Dendritic cell treated with granulocyte-macrophage colony-stimulating factor and Interleukin-4, amounts not matched to agents 40 ng/mL and 50 ng/mL, for 4 days (primary cell): ENCODE measurements at regions not wholly inside any gene's neighbourhood (a gene's known extent, or its start where the extent isn't known, plus 50 kb on each side); places are given as distances from the start of the nearest gene placed in this dataset.

ENCODE experiments used
- H3K27ac Mint-ChIP-seq: one replicate; pipeline ENCODE4 v1.8.0; 2022; ENCODE audit warnings: mild to moderate bottlenecking, mixed read lengths
- H3K27me3 Mint-ChIP-seq: one replicate; pipeline ENCODE4 v1.8.0; 2022; ENCODE audit warnings: mild to moderate bottlenecking, mixed read lengths
- H3K36me3 Mint-ChIP-seq: one replicate; pipeline ENCODE4 v1.8.0; 2022; ENCODE audit warnings: low read depth, mixed read lengths
- H3K4me1 Mint-ChIP-seq: one replicate; pipeline ENCODE4 v1.8.0; 2022; ENCODE audit warnings: low read depth, mixed read lengths
- H3K4me3 Mint-ChIP-seq: one replicate; pipeline ENCODE4 v1.8.0; 2022; ENCODE audit warnings: mild to moderate bottlenecking, moderate library complexity, mixed read lengths
- H3K9me3 Mint-ChIP-seq: one replicate; pipeline ENCODE4 v1.8.0; 2022; ENCODE audit warnings: mixed read lengths
- intact Hi-C: fragments of 100-400 bp; cut with micrococcal nuclease; formaldehyde crosslinking; loops from one replicate; pipeline ENCODE4 v1.15.0; 2022

DNA sequence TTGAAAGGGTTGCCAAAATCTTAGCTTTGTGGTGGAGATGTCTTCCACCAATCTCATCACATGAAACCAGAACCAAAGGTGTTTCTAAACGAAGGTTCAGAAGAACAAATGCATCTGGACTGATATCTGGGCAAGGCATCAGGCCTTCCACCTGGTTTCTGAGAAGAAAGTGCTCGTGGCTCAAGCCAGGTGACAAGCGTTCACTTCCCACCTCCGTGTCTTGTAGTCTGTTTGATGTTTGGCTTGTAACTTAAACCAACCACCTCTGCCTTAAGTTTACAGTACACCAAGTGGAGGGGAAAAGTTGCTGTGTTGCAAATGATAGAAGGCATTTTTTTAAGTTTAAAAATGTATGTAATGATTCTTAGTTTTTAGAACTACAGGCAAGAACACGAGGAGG, 66.9 kb upstream of the MAP3K7 start:
- intact Hi-C loops = no loop called here
- Mint-ChIP-seq H3K9me3 (no peaks in the 10 kb centered on the region), H3K4me3 (no peak overlapping the region), H3K27ac (no peak overlapping the region), H3K36me3 (no peaks in the 10 kb centered on the region), H3K4me1 (no peaks in the 10 kb centered on the region), H3K27me3 (no peaks in the 10 kb centered on the region)

- intact Hi-C loops = no loop called here
- H3K4me3 Mint-ChIP-seq = no peak overlapping the region
- no peaks in the 10 kb centered on the region for H3K36me3 Mint-ChIP-seq
- no peak overlapping the region for H3K27ac Mint-ChIP-seq
- H3K27me3 Mint-ChIP-seq = no peaks in the 10 kb centered on the region
- no peaks in the 10 kb centered on the region for H3K9me3 Mint-ChIP-seq
- H3K4me1 Mint-ChIP-seq = no peaks in the 10 kb centered on the region
These were observed 63.4 kb upstream of the MAP3K7 start for GRCh38 chr6:90650041-90650940.

DNA sequence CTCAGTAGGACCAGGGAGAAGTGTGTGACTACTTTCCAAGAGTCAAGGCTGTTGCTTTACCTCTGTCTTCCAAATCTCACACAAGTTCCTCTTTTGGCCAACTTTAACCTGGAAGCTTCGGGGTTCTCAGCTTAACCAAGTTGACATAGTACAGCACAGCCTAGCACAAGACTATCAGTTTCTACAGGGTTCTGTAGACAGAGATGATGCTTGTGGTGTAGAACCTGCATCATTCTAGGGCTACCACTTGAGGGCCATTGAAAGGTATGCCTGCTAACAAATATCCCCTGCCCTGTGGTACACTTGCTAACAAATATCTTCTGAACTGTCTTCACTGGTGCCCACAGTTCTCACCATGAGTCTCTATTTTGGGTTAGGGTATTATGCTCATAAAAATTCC, 62.0 kb upstream of the MAP3K7 start:
- H3K27ac Mint-ChIP-seq = no peak overlapping the region
- intact Hi-C loops = no loop called here
- no peaks in the 10 kb centered on the region for H3K9me3 Mint-ChIP-seq
- no peaks in the 10 kb centered on the region for H3K36me3 Mint-ChIP-seq
- no peaks in the 10 kb centered on the region for H3K27me3 Mint-ChIP-seq
- no peak overlapping the region for H3K4me3 Mint-ChIP-seq
- H3K4me1 Mint-ChIP-seq = no peaks in the 10 kb centered on the region

DNA sequence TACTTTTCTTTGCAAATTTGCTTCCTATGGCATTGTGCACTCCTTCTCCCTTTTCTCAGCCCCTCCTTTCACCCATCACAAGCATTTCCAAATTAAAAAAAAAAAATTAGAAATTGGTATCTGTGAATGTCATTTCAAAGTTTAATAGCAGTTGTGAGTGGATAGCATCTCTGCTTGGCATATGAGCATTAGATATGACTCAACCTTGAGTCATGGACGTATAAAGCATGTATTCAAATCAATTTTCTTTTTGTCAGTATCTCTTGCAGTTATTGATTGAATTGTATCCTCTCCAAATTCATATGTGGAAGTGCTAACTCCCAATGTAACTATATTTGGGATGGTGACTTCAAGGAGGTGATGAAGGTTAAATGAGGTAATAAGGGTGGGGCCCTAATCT, 60.1 kb upstream of the MAP3K7 start:
- no peaks in the 10 kb centered on the region for H3K36me3 Mint-ChIP-seq
- intact Hi-C loops = no loop called here
- no peaks in the 10 kb centered on the region for H3K27me3 Mint-ChIP-seq
- no peak overlapping the region for H3K4me3 Mint-ChIP-seq
- no peaks in the 10 kb centered on the region for H3K9me3 Mint-ChIP-seq
- no peak overlapping the region for H3K27ac Mint-ChIP-seq
- H3K4me1 Mint-ChIP-seq = no peaks in the 10 kb centered on the region

GRCh38 chr6:90645634-90646033, 58.8 kb upstream of the MAP3K7 start:
- H3K36me3 Mint-ChIP-seq = no peaks in the 10 kb centered on the region
- no peaks in the 10 kb centered on the region for H3K27me3 Mint-ChIP-seq
- H3K9me3 Mint-ChIP-seq = no peaks in the 10 kb centered on the region
- intact Hi-C loops = no loop called here
- no peak overlapping the region for H3K4me3 Mint-ChIP-seq
- H3K4me1 Mint-ChIP-seq = no peaks in the 10 kb centered on the region
- no peak overlapping the region for H3K27ac Mint-ChIP-seq

GRCh38 chr6:90644492-90644891, 57.6 kb upstream of the MAP3K7 start:
- no peaks in the 10 kb centered on the region for H3K27me3 Mint-ChIP-seq
- H3K4me3 Mint-ChIP-seq = no peak overlapping the region
- no peaks in the 10 kb centered on the region for H3K4me1 Mint-ChIP-seq
- intact Hi-C loops = no loop called here
- no peak overlapping the region for H3K27ac Mint-ChIP-seq
- no peaks in the 10 kb centered on the region for H3K9me3 Mint-ChIP-seq
- no peaks in the 10 kb centered on the region for H3K36me3 Mint-ChIP-seq

- Mint-ChIP-seq H3K36me3 (no peaks in the 10 kb centered on the region), H3K27me3 (no peaks in the 10 kb centered on the region), H3K27ac (no peak overlapping the region), H3K4me1 (no peaks in the 10 kb centered on the region), H3K4me3 (no peak overlapping the region), H3K9me3 (peaks cover 3% of the 10 kb centered on the region)
- intact Hi-C loops = no loop called here
These were observed 56.5 kb upstream of the MAP3K7 start for GRCh38 chr6:90643381-90643780.

GRCh38 chr6:90637320-90637719, 50.4 kb upstream of the MAP3K7 start:
- Mint-ChIP-seq H3K36me3 (no peaks in the 10 kb centered on the region), H3K4me1 (no peaks in the 10 kb centered on the region), H3K27me3 (no peaks in the 10 kb centered on the region), H3K27ac (no peak overlapping the region), H3K9me3 (peaks cover 13% of the 10 kb centered on the region), H3K4me3 (no peak overlapping the region)
- intact Hi-C loops = no loop called here
